G401.6 (cell line): ENCODE measurements at regions not wholly inside any gene's neighbourhood (a gene's known extent, or its start where the extent isn't known, plus 50 kb on each side); places are given as distances from the start of the nearest gene placed in this dataset.

Experiments used
- FAIRE-seq: peaks from 2 replicates; lab custom pipeline; 2012; peaks lifted over from hg19 to GRCh38; lab: Jason Lieb, UNC

- no peak for FAIRE-seq
Measured at GRCh38 chr15:91741986-91742385, 111.5 kb upstream of the SLCO3A1 start.

- no peak for FAIRE-seq
Measured at GRCh38 chr15:91751611-91752010, 101.9 kb upstream of the SLCO3A1 start.

- no peak for FAIRE-seq
Measured at GRCh38 chr15:91752081-91752785, 101.3 kb upstream of the SLCO3A1 start.

- no peak for FAIRE-seq
Measured at GRCh38 chr15:91759560-91759959, 93.9 kb upstream of the SLCO3A1 start.

GRCh38 chr15:91765660-91766059, 87.8 kb upstream of the SLCO3A1 start:
- no peak for FAIRE-seq

GRCh38 chr15:91769476-91769875, 84.0 kb upstream of the SLCO3A1 start:
- FAIRE-seq, result no peak

- no peak for FAIRE-seq
Measured at GRCh38 chr15:91769894-91770293, 83.6 kb upstream of the SLCO3A1 start.

- no peak for FAIRE-seq
Measured at GRCh38 chr15:91776104-91776503, 77.4 kb upstream of the SLCO3A1 start.

- no peak for FAIRE-seq
Measured at GRCh38 chr15:91779960-91780359, 73.5 kb upstream of the SLCO3A1 start.

- FAIRE-seq, result no peak
Measured at GRCh38 chr15:91780387-91780786, 73.1 kb upstream of the SLCO3A1 start.

GRCh38 chr15:91782221-91782620, 71.3 kb upstream of the SLCO3A1 start:
- FAIRE-seq, result no peak

- no peak for FAIRE-seq
Measured at GRCh38 chr15:91783008-91783407, 70.5 kb upstream of the SLCO3A1 start.

- FAIRE-seq, result no peak
Measured at GRCh38 chr15:91783451-91783850, 70.1 kb upstream of the SLCO3A1 start.

- no peak for FAIRE-seq
Measured at GRCh38 chr15:91784973-91785709, 68.4 kb upstream of the SLCO3A1 start.

GRCh38 chr15:91787198-91787597, 66.3 kb upstream of the SLCO3A1 start:
- no peak for FAIRE-seq

- no peak for FAIRE-seq
Measured at GRCh38 chr15:91789136-91789535, 64.4 kb upstream of the SLCO3A1 start.

GRCh38 chr15:91790836-91791235, 62.7 kb upstream of the SLCO3A1 start:
- FAIRE-seq, result no peak

- no peak for FAIRE-seq
Measured at GRCh38 chr15:91793771-91794170, 59.7 kb upstream of the SLCO3A1 start.

- FAIRE-seq, result no peak
Measured at GRCh38 chr15:91795235-91795634, 58.3 kb upstream of the SLCO3A1 start.

GRCh38 chr15:91801836-91802534, 51.5 kb upstream of the SLCO3A1 start:
- FAIRE-seq, result no peak

- FAIRE-seq, result no peak
Measured at GRCh38 chr15:91803260-91803659, 50.2 kb upstream of the SLCO3A1 start.
